K562 (cell line): ENCODE measurements at regions not wholly inside any gene's neighbourhood (a gene's known extent, or its start where the extent isn't known, plus 50 kb on each side); places are given as distances from the start of the nearest gene placed in this dataset.

ENCODE experiments used
- ATAC-seq: fragments of 200-7000 bp; cut with Tn5 transposase; 3 replicates; pipeline ENCODE4 v1.9.1; 2020; ENCODE audit warnings: moderate library complexity
- BruUV-seq: library from RNA; stranded (reverse); fragments of 400-500 nt; replicated peaks from 2 replicates; lab custom pipeline; 2021; lab: Mats Ljungman, UMichigan
- CTCF ChIA-PET: fragments of 300-600 bp; formaldehyde crosslinking; extraction: SDS; loops from one replicate; lab custom pipeline; 2021; ENCODE audit warnings: low intra/inter-chr PET ratio; lab: Yijun Ruan, JAX
- POLR2A ChIA-PET: fragments of 300-600, 350-650 bp; sonication (Branson Sonifier 250); formaldehyde crosslinking; extraction: SDS; loops from one replicate; lab custom pipeline; 2021; ENCODE audit warnings: antibody characterized with exemption, inconsistent platforms; lab: Yijun Ruan, JAX
- DNase-seq, 4 experiments: peaks; one replicate each; pipeline versions ENCODE4 v3.0.0 to v3.0.0-alpha.2; 2011 to 2018; ENCODE audit warnings: low spot score in 3 of 4, mixed read lengths in 3 of 4; ENCODE audit errors: extremely low read depth in 1 of 4
- FAIRE-seq: peaks from 2 replicates; lab custom pipeline; 2011; peaks lifted over from hg19 to GRCh38; lab: Jason Lieb, UNC
- H2AFZ ChIP-seq: 2 replicates; pipeline ENCODE4 v1.6.0; 2011; ENCODE audit warnings: low read depth, low read length, control low read depth, inconsistent platforms
- H3K27ac ChIP-seq: fragments of 200-600 bp; 3 replicates; pipeline ENCODE4 v1.8.0; 2011; ENCODE audit warnings: low read depth, mild to moderate bottlenecking, control low read depth, inconsistent platforms, low read length, moderate library complexity, mixed read lengths; ENCODE audit errors: extremely low read depth
- H3K27me3 ChIP-seq, 2 experiments: fragments of 300-600 bp in 1 of 2; 2 replicates in 1 of 2; 3 replicates in 1 of 2; pipeline versions ENCODE4 v1.6.0 to v1.8.0; 2011; ENCODE audit warnings: inconsistent platforms in 2 of 2, low read length in 2 of 2, mild to moderate bottlenecking in 1 of 2, mixed read lengths in 1 of 2, moderate library complexity in 1 of 2; ENCODE audit not compliant: control insufficient read depth in 2 of 2, insufficient read depth in 2 of 2
- H3K36me3 ChIP-seq: fragments of 300-600 bp; 3 replicates; pipeline ENCODE4 v1.8.0; 2011; ENCODE audit warnings: mild to moderate bottlenecking, low read length, inconsistent platforms; ENCODE audit not compliant: control insufficient read depth, insufficient read depth
- H3K4me1 ChIP-seq, 2 experiments: fragments of 200-600 bp in 1 of 2; replicated peaks in 1 of 2; 2 replicates in 1 of 2; 3 replicates in 1 of 2; pipeline versions ENCODE4 v1.5.1 to v1.8.0; 2011; ENCODE audit warnings: inconsistent platforms in 2 of 2, low read length in 2 of 2, mild to moderate bottlenecking in 1 of 2, mixed read lengths in 1 of 2, moderate library complexity in 1 of 2; ENCODE audit not compliant: control insufficient read depth in 2 of 2, insufficient read depth in 2 of 2
- H3K4me2 ChIP-seq: 2 replicates; pipeline ENCODE4 v1.6.1; 2011; ENCODE audit warnings: low read length, control low read depth, inconsistent platforms, mixed read lengths; ENCODE audit not compliant: insufficient read depth
- H3K4me3 ChIP-seq: fragments of 200-600 bp; sonication (generic), shearing (Covaris generic); 2 replicates; pipeline ENCODE4 v1.5.1; 2016; ENCODE audit warnings: control low read depth, inconsistent platforms
- H3K79me2 ChIP-seq: fragments of 200-600 bp; 3 replicates; pipeline ENCODE4 v1.8.0; 2011; ENCODE audit warnings: low read length, inconsistent platforms; ENCODE audit not compliant: control insufficient read depth, insufficient read depth
- H3K9ac ChIP-seq, 2 experiments: 2 replicates each; pipeline versions ENCODE4 v1.6.0 to v1.6.1; 2011; ENCODE audit warnings: low read depth in 2 of 2, low read length in 2 of 2, control low read depth in 1 of 2, inconsistent platforms in 1 of 2, mild to moderate bottlenecking in 1 of 2, mixed read lengths in 1 of 2; ENCODE audit not compliant: insufficient read depth in 1 of 2
- H3K9me1 ChIP-seq: one replicate; pipeline ENCODE4 v1.6.0; 2011; ENCODE audit warnings: inconsistent platforms, mild to moderate bottlenecking, low read length, moderate library complexity; ENCODE audit not compliant: control insufficient read depth, insufficient read depth
- H3K9me3 ChIP-seq: replicated peaks from 2 replicates; pipeline ENCODE4 v1.5.1; 2011; ENCODE audit warnings: low read depth, low read length, inconsistent platforms; ENCODE audit not compliant: control insufficient read depth, insufficient read depth
- H4K20me1 ChIP-seq: replicated peaks from 2 replicates; pipeline ENCODE4 v1.6.1; 2011; ENCODE audit warnings: low read length, inconsistent platforms, mixed read lengths; ENCODE audit not compliant: control insufficient read depth, insufficient read depth
- BRCA1 ChIP-seq, 2 experiments: fragments of 450-650 bp in 1 of 2; sonication (generic) in 1 of 2; formaldehyde crosslinking in 1 of 2; IDR thresholded peaks; 2 replicates each; pipeline versions ENCODE4 v1.5.0 to v1.6.1; 2017 to 2020; ENCODE audit warnings: mild to moderate bottlenecking in 1 of 2, missing genetic modification reagents in 1 of 2
- NCOA4 ChIP-seq: fragments of 450-650 bp; IDR thresholded peaks from 2 replicates; pipeline ENCODE4 v1.6.1; 2018; ENCODE audit warnings: mild to moderate bottlenecking; ENCODE audit not compliant: partially characterized antibody
- SRSF1 ChIP-seq: fragments of 200-400 bp; formaldehyde crosslinking; IDR thresholded peaks from 2 replicates; pipeline ENCODE4 v1.6.1; 2017; ENCODE audit warnings: mild to moderate bottlenecking, low read depth, low read length, moderate library complexity
- STAG1 ChIP-seq: sonication (generic); formaldehyde crosslinking; IDR thresholded peaks from 2 replicates; pipeline ENCODE4 v1.5.0; 2020; ENCODE audit warnings: missing genetic modification reagents, borderline replicate concordance
- ZBED1 ChIP-seq: IDR thresholded peaks from 2 replicates; pipeline ENCODE4 v1.6.1; 2014
- ZNF263 ChIP-seq: sonication (generic); formaldehyde crosslinking; IDR thresholded peaks from 2 replicates; pipeline ENCODE4 v1.8.0; 2022; ENCODE audit warnings: mild to moderate bottlenecking, missing genetic modification reagents, borderline replicate concordance
- ZNF282 ChIP-seq: sonication (generic); formaldehyde crosslinking; IDR thresholded peaks from 2 replicates; pipeline ENCODE4 v1.8.1; 2023; ENCODE audit warnings: missing genetic modification reagents
- WGBS: fragments of 100-300 bp; shearing (Covaris generic); methylation state at CpG from one replicate; pipeline ENCODE4 v1.1.6; 2016; ENCODE audit warnings: low coverage, mixed read lengths; ENCODE audit not compliant: insufficient coverage; ENCODE audit errors: missing lambda C conversion rate; 5-methylcytosine and 5-hydroxymethylcytosine counted together
- in situ Hi-C: fragments of 300-500 bp; cut with MboI; formaldehyde crosslinking; loops from 4 replicates; pipeline ENCODE4 v1.15.0; 2018; ENCODE audit warnings: inconsistent platforms, mixed read lengths
- intact Hi-C: fragments of 100-400 bp; cut with micrococcal nuclease; formaldehyde crosslinking; loops from 2 replicates; pipeline ENCODE4 v1.14.2; 2022
- TF ChIP-seq, protein P1 (sequence below): fragments of 250-450 bp; sonication (Bioruptor Pico); IDR thresholded peaks from 2 replicates; pipeline ENCODE4 v1.9.0; 2021; ENCODE audit warnings: mild to moderate bottlenecking
- TF ChIP-seq, protein P2 (sequence below): fragments of 250-450 bp; sonication (Bioruptor Pico); IDR thresholded peaks from 2 replicates; pipeline ENCODE4 v1.8.0; 2022; ENCODE audit warnings: inconsistent platforms, mild to moderate bottlenecking, moderate library complexity, borderline replicate concordance

DNA sequence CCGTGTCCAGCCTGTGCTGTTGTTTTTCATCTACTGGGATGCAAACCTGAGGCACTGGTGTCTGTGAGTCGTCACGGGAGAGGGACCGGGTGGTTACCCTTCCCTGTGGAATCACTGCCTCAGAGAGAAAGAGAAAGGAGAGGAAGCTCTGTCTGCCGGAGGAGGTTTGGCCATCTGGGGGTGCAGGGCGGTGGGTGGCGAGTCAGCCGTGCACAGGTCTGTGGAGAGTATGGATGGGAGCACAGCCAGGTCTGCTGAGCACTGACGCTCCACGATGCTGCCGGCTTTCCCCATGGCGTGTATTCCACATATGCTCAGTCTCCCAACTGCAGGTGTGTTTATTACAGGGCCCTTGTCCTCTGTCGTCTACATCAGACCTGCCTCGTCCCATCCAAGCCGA, 395.2 kb upstream of the IRX4 start:
- no peak for ATAC-seq
- H3K27me3 ChIP-seq = peaks cover 24 to 49% of the 10 kb centered on the region in 2 experiments; a peak in 4 of 5 replicates

DNA sequence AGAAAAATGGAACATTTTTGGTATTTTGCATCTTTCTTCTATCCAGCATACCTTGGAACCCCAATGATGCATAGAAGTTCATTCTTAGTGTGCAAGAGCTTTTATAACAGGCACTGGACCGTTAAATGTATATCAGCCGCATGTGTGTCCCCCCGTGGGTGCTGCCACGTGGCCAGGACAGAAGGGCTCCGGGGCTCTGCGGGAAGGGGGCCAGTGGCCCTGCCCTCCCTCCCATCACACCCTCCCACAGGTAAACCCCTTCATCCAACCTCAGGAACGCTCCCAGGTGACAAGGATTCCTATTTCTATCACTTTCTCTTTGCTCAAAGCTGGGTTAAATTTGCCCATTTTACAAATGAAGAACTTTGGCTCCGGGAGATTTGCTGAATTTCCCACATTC, 393.4 kb upstream of the IRX4 start:
- TF ChIP-seq SRSF1 (no peak), STAG1 (no peak), ZBED1 (no peak), ZNF263 (CRISPR knock-in tag) (no peak), ZNF282 (no peak), NCOA4 (no peak)
- TF ChIP-seq, protein P1, sequence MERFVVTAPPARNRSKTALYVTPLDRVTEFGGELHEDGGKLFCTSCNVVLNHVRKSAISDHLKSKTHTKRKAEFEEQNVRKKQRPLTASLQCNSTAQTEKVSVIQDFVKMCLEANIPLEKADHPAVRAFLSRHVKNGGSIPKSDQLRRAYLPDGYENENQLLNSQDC (CRISPR knock-in tag) = no peak
- TF ChIP-seq, protein P2, sequence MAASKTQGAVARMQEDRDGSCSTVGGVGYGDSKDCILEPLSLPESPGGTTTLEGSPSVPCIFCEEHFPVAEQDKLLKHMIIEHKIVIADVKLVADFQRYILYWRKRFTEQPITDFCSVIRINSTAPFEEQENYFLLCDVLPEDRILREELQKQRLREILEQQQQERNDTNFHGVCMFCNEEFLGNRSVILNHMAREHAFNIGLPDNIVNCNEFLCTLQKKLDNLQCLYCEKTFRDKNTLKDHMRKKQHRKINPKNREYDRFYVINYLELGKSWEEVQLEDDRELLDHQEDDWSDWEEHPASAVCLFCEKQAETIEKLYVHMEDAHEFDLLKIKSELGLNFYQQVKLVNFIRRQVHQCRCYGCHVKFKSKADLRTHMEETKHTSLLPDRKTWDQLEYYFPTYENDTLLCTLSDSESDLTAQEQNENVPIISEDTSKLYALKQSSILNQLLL (CRISPR knock-in tag) = no peak
- Histone ChIP-seq H3K4me3 (no peak overlapping the region), H3K9me1 (no peaks in the 10 kb centered on the region), H2AFZ (no peak overlapping the region), H3K4me1 (no peaks in the 10 kb centered on the region), H3K9ac (no peak overlapping the region), H3K36me3 (no peaks in the 10 kb centered on the region), H3K4me2 (no peak overlapping the region), H3K9me3 (no peaks in the 10 kb centered on the region), H3K79me2 (no peaks in the 10 kb centered on the region), H4K20me1 (no peaks in the 10 kb centered on the region; the same call in 1 of the 2 replicates), H3K27ac (no peak overlapping the region), H3K27me3 (peaks cover 29 to 58% of the 10 kb centered on the region in 2 experiments; a peak in 4 of 5 replicates)
- DNase-seq (no peak), ATAC-seq (no peak), FAIRE-seq (no peak)
- no TSS peak for BruUV-seq
- WGBS = 1% methylated on average over 8 of the region's 8 CpGs
- POLR2A ChIA-PET = interaction anchor here (0.7 kb wide), 1 partner anchor 9 kb away, joined by 3 read pairs; no protein-coding TSS in a partner anchor
- in situ Hi-C loops = no loop called here
- intact Hi-C loops = no loop called here
- CTCF ChIA-PET = no interaction called here

More for the DNA sequence above, 395.2 kb upstream of the IRX4 start:
- intact Hi-C loops (no loop called here), in situ Hi-C loops (no loop called here)
- CTCF ChIA-PET = no interaction called here
- no peaks in the 10 kb centered on the region for H3K36me3 ChIP-seq
- H3K4me1 ChIP-seq = no peaks in the 10 kb centered on the region
- no peaks in the 10 kb centered on the region for H3K9me3 ChIP-seq
- no peaks in the 10 kb centered on the region for H3K79me2 ChIP-seq
- POLR2A ChIA-PET = interaction anchor here (0.7 kb wide), 1 partner anchor 689 kb away, joined by 4 read pairs; no protein-coding TSS in a partner anchor
- H3K9ac ChIP-seq = no peak overlapping the region
- BruUV-seq = no TSS peak
- no peak overlapping the region for H3K4me3 ChIP-seq
- no peaks in the 10 kb centered on the region for H3K9me1 ChIP-seq
- TF ChIP-seq BRCA1 (IDR thresholded peaks at IDR 0.05) (no peak), BRCA1 (CRISPR knock-in tag; IDR thresholded peaks at IDR 0.05) (no peak)
- 1% methylated on average over 15 of the region's 15 CpGs for WGBS
- H4K20me1 ChIP-seq = no peaks in the 10 kb centered on the region; the same call in 1 of the 2 replicates
- H3K27ac ChIP-seq = no peak overlapping the region
- FAIRE-seq = no peak
- no peak overlapping the region for H2AFZ ChIP-seq
- DNase-seq = no peak
- H3K4me2 ChIP-seq = no peak overlapping the region
